ENCODE measurements at regions not wholly inside any gene's neighbourhood (a gene's known extent, or its start where the extent isn't known, plus 50 kb on each side); places are given as distances from the start of the nearest gene placed in this dataset.

DNA sequence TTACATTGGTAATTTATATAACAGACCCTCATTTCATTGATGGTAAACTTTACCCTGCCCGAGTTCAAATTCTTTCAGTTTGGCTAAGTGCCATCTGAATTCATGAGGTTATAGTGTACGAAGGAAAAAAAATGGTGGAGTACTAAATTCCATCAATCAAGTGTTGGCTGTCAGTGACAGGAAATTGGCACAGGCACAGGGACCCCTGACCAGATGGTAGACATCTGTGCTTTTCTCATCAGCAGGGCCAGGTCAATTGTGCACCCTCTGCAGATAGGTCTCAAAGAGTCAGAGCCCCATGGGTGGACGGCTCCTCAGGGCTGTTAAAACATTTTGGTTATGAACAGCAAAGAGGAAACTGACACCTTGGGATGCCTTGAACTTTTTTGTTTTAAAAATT, 439.2 kb downstream of the SETBP1 start:
- DNase-seq, result no peak

DNA sequence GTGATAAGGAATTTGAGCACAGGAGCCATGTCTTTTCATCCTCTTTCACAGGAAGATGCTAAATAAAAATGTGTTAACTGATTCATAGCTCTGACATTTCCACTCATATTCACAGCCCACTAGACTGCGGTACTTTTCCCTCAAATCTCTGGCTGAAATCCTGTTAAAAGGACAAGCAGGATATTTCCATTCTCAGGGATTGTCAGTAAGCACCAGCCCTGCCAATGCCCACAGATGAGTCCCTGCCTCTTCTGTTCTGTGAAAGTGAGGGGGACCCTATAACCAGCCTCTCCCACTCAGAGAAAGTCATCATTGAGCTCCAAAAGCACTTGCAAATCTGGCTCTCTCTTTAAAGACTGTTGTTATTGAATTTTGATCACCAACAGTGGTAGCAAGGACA, 440.5 kb downstream of the SETBP1 start:
- DNase-seq, result no peak

DNA sequence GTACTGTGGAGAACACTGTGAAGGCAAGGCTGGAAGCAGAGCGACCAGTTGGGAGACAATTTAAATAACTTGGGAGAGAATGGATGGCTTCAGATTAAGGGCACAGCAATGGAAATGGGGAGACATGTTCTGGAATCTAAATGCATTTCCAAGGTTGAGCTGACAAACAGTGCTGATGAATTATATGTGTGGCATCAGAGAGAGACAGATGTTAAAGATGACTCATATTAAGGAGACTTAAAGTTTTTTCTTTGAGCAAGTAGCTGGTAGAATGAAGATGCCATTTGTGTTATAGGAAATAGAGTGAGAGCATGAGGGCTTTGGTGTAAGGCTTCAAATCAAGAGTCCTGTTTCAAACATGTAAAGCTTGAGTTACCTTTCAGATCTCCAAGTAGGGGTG, 441.8 kb downstream of the SETBP1 start:
- no peak for DNase-seq

- DNase-seq, result no peak
These were observed 446.7 kb downstream of the SETBP1 start for GRCh38 chr18:45127405-45127804.

GRCh38 chr18:45133276-45133675, 452.6 kb downstream of the SETBP1 start:
- DNase-seq, result no peak

DNA sequence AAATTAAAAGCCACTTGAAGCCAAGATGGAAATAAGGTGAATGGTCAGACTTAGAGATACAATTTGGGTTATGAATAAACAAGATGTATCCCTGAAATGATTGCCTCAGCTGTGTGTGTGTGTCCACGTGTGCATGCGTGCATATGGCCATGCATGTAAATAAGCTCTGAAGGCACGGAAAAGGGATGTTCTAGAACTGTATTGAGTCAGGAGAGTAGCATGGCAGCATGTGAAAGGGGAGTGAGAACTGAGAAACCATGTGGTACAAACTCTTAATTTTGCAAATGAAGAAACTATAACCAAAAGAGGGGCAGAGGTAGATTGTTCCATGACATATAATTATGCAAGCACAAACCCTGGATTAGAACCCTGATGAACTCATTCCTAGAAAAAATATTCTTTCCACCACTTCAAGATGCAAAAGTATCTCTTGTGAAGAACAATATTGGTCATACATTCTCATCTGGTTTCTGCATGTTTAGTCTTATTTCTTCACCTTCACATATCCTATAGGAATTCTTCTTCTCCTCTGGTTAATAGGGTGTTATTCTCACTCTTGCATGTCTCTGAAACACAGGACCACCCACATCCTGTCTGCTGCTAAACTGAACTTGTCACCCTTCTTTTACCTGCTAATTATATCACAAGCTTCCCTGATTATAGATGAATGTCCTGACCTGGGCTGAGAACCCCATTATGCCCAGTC, 455.8 kb downstream of the SETBP1 start:
- no peak for DNase-seq

- no peak for DNase-seq
These were observed 456.4 kb downstream of the SETBP1 start for GRCh38 chr18:45137087-45137419.

DNA sequence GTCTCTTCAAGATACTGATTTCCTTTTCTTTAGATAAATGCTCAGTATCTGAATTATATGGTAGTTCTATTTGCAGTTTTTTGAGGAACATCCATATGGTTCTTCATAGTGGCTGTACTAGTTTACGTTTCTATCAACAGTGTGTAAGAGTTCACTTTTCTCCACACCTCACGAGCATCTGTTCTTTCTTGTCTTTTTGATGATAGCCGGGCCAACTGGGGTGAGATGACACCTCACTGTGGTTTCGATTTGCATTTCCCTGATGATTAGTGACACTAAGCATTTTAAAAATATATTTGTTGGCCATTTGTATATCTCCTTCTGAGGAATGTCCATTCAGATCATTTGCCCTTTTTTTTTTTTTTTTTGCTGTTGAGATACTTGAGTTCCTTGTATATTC, 458.8 kb downstream of the SETBP1 start:
- no peak for DNase-seq

- DNase-seq, result no peak
These were observed 462.2 kb downstream of the SETBP1 start for GRCh38 chr18:45142868-45143267.

- DNase-seq, result no peak
These were observed 465.6 kb upstream of the SLC14A2 start for GRCh38 chr18:45149712-45150111.

DNA sequence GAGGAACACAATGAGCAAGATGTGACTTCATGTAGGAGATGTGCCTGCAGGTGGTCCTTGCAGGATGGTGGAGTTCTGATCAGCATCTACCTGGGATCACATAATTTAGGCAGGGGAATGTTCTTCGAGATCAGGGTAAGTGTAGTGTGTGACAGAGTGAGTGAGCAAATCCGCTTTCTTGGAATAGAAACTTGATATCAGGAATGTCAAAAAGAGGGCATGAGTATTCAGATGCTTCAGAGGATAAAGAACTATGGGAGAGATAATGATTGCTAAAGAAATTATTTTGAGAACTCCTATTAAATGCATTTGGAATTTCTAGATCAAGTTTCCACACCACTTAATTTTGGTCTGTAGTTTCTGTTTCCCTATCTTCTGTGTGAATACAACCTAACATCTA, 463.6 kb upstream of the SLC14A2 start:
- no peak for DNase-seq

DNA sequence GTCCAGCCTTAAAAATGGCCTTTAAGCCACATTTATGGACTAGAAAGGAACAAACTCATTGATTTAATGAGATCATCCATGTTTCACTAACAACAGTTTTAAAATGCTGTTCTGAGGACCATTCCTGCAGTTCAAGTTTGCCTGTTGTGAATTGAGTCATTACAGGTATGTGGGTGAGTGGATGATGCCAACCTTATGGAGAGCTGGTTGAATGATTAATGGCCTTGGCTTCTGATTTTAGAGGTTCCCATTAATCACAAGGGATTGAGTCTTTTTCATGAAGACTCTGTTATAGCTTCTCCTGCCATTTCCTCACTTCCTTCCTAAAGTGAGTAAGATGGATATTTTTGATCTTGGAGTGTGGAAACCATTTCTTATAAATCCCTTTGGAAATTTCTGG, 459.8 kb upstream of the SLC14A2 start:
- no peak for DNase-seq

DNA sequence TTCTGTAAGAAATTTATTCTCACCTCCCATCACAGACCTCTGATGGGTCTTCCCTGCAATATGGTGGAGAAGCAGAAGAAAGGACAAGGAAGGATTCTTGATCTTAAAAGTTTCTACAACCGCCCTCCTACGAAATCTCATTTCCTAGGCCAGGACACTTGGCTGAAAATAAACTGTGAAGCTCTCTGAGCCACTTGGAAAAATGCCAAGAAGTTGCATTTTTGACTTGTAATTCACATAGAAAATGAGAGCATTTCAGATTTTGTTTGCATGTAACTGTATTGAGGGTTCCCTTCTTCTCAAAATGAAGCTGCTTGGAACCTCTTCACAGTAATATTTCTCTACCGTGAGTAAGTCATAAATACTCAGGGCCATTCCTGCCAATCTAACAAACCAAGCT, 458.3 kb upstream of the SLC14A2 start:
- DNase-seq, result no peak

- no peak for DNase-seq
These were observed 457.7 kb upstream of the SLC14A2 start for GRCh38 chr18:45157576-45157975.

DNA sequence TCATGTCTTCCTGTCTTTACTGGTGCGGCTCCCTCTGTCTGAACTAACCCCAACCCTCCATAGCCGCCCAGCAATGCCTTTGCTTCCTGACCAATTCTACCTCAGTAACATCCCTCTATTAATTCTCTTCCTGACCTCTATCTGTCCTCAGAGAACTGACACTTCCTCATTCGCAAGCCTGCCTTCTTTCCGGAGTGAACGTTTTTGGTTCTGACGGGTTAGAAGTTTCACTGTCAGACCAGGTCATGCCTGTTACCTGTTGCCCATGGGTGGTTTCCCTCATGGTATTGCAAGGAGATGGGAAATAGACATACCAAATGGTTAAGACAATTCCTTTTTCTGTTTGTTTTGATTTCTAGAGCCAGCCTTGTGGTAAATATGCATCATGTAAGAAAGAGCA, 453.4 kb upstream of the SLC14A2 start:
- DNase-seq, result no peak

DNA sequence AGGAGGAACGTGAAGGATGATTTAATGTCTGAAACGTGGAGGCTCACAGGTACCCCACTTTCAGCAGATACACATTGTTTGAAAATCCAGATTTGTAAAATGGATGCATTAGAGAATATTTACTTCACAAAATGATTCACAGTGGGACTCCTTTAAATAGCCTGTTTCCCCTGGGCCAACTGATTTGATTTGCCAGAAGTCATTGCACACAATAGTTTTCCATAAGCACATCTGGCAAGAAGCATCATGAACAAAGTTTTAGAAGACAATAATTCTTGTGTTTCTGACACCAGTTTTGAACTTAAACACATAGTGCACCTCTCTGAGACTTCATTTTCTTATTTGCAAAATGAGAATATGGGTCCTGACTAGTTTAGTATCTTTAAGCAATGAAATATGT, 451.4 kb upstream of the SLC14A2 start:
- no peak for DNase-seq

- DNase-seq, result no peak
These were observed 450.7 kb upstream of the SLC14A2 start for GRCh38 chr18:45164551-45164950.

GRCh38 chr18:45165176-45165713, 450.0 kb upstream of the SLC14A2 start:
- DNase-seq, result no peak

DNA sequence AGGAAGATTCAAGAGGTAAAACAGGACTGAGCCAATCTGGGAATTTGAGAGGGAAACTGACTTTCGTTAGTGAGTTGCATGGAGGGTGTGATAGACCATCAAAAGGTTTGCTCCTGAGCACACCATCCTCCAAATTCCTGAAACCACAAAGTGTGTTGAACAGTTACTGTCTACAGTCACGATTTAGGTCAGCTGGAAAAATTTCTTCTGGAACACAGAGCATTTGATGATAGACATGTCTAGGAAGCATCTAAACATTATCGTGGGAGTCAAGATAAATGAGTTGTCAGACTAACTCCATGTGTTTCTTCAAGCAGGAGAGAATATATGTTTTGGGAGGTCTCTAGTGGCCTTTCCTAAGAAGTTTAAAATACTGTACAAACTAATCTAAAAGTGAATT, 449.4 kb upstream of the SLC14A2 start:
- DNase-seq, result no peak

- DNase-seq, result no peak
These were observed 448.9 kb upstream of the SLC14A2 start for GRCh38 chr18:45166341-45166835.

- no peak for DNase-seq
These were observed 448.3 kb upstream of the SLC14A2 start for GRCh38 chr18:45166836-45167551.

GRCh38 chr18:45167631-45168280, 447.5 kb upstream of the SLC14A2 start:
- DNase-seq, result no peak

DNA sequence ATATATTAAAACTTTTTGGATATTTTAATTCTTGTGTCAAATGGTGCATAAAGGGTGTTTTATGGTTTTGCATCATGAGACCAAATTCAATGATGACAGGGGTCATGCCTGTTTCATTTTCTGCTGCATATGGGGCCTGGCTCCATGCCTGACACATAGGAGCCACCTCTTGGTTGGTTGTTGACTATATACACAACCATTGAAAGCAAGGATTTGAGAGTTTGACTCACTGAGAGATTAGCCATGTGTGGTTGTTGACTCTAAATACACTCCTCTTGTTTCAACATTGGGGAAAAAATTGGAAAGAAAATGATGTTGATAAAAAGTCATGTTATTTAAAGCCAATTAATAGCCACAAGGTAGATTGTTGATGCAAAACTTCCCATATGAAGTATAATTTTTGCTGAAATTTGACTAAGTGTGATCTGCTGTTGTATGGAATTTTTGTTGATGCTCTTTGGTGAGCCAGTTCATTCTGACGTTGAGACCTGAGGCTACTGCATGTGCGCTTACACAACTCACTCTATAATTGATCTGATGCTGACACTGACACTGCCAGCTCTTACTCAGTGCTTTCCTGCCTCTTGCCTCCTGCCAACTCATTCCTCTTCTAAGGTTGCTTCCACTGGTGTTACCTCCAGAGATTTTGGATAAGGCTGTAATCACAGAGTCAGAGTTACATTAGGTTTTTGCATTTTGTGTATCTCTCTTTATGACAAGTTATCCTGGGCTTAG, 446.2 kb upstream of the SLC14A2 start:
- no peak for DNase-seq

Data from stimulated activated CD8-positive, alpha-beta memory T cell treated with anti-CD3 and anti-CD28 coated beads, Interleukin-4, amount 100 ng/mL, for 48 hours (primary cell).